Gastroesophageal sphincter (tissue), 3 donors: ENCODE measurements at regions not wholly inside any gene's neighbourhood (a gene's known extent, or its start where the extent isn't known, plus 50 kb on each side); places are given as distances from the start of the nearest gene placed in this dataset.

Experiments
- POLR2A ChIP-seq, 2 donors: fragments of 450-650 bp; IDR thresholded peaks; one replicate each; pipeline ENCODE4 v1.6.1; 2017; ENCODE audit warnings: antibody characterized with exemption in 2 of 2, mild to moderate bottlenecking in 2 of 2, moderate library complexity in 1 of 2
- TF ChIP-seq, protein P1 (sequence below), 4 experiments: fragments of 200-600 bp in 2 of 4; fragments of 450-650 bp in 2 of 4; sonication (generic) in 1 of 4; IDR thresholded peaks; one replicate each; pipeline ENCODE4 v1.5.1; 2017 to 2019; ENCODE audit warnings: antibody characterized with exemption in 4 of 4, mild to moderate bottlenecking in 2 of 4, moderate library complexity in 2 of 4

DNA sequence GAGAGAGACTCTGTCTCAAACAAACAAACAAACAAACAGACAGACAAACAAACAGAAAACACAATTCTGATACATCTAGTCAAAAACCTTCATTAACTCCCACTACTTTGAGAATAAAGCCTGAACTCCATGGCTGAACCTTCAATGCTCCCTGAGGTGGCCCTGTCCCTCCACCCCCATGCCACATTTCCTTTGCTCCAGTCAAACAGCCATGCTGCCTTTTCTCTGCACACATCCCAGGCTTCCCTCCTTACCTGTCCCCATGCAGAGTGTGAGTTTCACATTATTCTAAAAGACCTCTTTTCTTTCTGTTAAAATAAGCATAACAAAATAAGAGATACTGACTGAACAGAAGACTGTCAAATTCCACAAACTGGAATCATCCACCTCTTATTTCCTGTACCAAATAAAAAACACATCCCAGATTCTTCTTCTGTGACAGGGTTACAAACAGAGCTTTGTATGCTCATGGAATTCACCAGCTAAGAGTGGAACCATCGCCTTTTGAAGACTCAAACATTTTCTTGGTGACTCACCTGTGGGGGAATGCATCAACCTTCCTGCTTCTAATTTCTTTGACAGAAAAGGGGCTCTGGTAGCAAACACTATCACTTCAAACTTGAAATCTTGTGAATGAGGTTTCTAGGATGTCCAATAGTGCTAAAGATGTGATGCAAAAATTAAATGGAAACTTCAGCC, 71.0 kb upstream of the SLC22A16 start:
- TF ChIP-seq POLR2A (IDR thresholded peaks at IDR 0.05): no peak
- TF ChIP-seq, protein P1, sequence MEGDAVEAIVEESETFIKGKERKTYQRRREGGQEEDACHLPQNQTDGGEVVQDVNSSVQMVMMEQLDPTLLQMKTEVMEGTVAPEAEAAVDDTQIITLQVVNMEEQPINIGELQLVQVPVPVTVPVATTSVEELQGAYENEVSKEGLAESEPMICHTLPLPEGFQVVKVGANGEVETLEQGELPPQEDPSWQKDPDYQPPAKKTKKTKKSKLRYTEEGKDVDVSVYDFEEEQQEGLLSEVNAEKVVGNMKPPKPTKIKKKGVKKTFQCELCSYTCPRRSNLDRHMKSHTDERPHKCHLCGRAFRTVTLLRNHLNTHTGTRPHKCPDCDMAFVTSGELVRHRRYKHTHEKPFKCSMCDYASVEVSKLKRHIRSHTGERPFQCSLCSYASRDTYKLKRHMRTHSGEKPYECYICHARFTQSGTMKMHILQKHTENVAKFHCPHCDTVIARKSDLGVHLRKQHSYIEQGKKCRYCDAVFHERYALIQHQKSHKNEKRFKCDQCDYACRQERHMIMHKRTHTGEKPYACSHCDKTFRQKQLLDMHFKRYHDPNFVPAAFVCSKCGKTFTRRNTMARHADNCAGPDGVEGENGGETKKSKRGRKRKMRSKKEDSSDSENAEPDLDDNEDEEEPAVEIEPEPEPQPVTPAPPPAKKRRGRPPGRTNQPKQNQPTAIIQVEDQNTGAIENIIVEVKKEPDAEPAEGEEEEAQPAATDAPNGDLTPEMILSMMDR (IDR thresholded peaks at IDR 0.05): no peak
